NOMO-1 treated with DMSO at 0.1 percent for 48 hours (cell line): ENCODE measurements at regions not wholly inside any gene's neighbourhood (a gene's known extent, or its start where the extent isn't known, plus 50 kb on each side); places are given as distances from the start of the nearest gene placed in this dataset.
"Not testable (repeated sequence)": the region's sequence is repeated elsewhere in the genome, so short reads cannot be mapped to it uniquely, and the experiment has no call there.

Experiments
- DNase-seq: peaks from one replicate; lab custom pipeline; 2025; ENCODE audit not compliant: unreplicated experiment; lab: John Stamatoyannopoulos, UW

- no peak for DNase-seq
Observed at GRCh38 chr10:4276151-4276550, 491.1 kb upstream of the KLF6 start.

DNA sequence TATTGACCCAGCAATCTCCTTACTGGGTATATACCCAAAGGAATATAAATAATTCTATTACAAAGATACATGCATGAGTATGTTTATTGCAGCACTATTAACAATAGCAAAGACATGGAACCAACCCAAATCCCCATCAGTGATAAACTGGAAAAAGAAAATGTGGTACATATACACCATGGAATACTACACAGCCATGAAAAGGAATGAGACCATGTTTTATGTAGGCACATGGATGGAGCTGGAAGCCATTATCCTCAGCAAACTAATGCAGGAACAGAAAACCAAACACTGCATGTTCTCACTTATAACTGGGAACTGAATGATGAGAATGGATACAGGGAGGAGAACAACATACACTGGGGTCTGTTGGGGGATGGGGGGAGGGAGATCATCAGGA lies 489.7 kb upstream of the KLF6 start:
- not testable (repeated sequence) for DNase-seq

GRCh38 chr10:4271193-4271592 lies 486.2 kb upstream of the KLF6 start:
- DNase-seq: no peak

DNA sequence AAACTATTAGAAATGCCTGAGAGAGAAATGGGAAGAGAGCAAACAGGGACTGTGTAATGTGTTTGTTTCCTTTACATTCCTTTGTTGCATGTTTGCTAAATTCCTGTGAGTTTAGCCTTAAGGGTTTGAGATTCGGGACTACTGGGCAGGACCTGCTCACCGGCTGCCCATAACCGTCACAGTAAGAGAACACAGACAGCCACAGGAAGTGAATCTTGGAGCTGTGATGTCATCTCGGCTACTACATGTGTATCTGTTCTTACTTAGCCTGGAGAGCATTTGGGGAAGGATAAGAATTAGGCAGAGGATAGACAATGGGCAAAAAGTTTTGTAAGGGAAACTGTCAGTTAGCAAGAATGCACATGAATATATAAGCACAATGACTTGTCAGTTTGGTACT lies 485.1 kb upstream of the KLF6 start:
- peak; percentile 66 for DNase-seq

- not testable (repeated sequence) for DNase-seq
Observed at GRCh38 chr10:4268490-4268889, 483.5 kb upstream of the KLF6 start.

- no peak for DNase-seq
Observed at GRCh38 chr10:4267086-4267773, 482.2 kb upstream of the KLF6 start.

GRCh38 chr10:4266416-4267085 lies 481.5 kb upstream of the KLF6 start:
- peak; percentile 70 for DNase-seq

DNA sequence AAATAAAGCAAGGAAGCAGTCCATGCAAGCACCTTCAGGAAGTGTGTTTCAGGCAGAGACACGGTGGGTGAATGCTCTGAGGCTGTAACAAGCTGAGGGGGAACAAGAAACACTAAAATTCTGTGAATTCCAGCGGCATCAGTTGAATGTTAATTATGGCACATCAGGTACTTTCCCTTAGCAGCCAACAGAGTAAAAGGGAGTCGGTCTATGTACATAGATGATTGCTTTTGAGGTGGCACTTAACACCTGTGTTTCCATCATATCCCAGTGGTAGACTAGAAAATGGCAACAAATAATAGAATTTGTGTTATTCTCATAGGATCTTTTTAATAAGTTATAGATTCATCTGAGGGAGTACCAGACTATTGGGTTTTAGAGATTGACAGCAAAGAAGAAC lies 481.0 kb upstream of the KLF6 start:
- no peak for DNase-seq

GRCh38 chr10:4264209-4264865 lies 479.3 kb upstream of the KLF6 start:
- DNase-seq: no peak

- no peak for DNase-seq
Observed at GRCh38 chr10:4263601-4263921, 478.6 kb upstream of the KLF6 start.

- DNase-seq: no peak
Observed at GRCh38 chr10:4262870-4263600, 478.0 kb upstream of the KLF6 start.

DNA sequence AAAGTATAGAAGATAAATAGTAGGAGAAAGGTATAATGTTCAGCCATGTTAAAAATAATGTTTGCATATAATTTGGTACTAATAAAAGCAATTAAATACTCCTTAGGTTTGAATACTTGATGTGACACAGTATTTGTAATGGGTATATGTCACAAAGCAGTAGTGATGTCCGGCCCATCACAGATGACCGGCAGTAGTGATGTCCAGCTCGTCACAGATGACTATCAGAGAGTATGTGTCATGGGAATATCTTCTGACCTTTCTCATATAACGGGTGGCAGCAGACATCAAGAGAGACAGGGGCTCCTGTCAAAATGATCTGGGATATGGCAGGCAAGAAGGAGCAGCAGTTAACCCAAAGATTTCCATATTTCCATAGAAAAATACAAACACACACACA lies 477.4 kb upstream of the KLF6 start:
- DNase-seq: no peak

GRCh38 chr10:4260483-4261124 lies 475.6 kb upstream of the KLF6 start:
- DNase-seq: no peak

GRCh38 chr10:4257939-4258465 lies 473.0 kb upstream of the KLF6 start:
- no peak for DNase-seq

DNA sequence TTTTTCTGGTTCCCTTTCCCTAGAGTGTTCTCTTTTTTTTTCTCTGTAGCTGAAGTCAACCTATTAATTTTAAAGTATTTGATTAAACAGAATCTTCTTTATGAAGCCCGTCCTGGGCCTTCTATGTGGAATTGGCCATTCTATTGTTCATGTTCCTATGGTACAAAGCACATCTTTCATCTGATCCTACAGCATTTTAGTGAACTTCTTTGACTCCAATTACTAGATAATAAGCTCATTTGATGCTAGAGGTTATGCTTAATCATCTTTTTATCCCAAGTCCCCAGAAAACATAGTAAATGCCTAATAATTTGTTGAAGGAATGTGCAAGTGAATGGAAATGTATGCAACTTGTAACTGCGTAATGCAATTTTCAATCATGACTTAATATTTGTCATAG lies 472.0 kb upstream of the KLF6 start:
- DNase-seq: no peak

- DNase-seq: no peak
Observed at GRCh38 chr10:4255751-4256150, 470.7 kb upstream of the KLF6 start.

DNA sequence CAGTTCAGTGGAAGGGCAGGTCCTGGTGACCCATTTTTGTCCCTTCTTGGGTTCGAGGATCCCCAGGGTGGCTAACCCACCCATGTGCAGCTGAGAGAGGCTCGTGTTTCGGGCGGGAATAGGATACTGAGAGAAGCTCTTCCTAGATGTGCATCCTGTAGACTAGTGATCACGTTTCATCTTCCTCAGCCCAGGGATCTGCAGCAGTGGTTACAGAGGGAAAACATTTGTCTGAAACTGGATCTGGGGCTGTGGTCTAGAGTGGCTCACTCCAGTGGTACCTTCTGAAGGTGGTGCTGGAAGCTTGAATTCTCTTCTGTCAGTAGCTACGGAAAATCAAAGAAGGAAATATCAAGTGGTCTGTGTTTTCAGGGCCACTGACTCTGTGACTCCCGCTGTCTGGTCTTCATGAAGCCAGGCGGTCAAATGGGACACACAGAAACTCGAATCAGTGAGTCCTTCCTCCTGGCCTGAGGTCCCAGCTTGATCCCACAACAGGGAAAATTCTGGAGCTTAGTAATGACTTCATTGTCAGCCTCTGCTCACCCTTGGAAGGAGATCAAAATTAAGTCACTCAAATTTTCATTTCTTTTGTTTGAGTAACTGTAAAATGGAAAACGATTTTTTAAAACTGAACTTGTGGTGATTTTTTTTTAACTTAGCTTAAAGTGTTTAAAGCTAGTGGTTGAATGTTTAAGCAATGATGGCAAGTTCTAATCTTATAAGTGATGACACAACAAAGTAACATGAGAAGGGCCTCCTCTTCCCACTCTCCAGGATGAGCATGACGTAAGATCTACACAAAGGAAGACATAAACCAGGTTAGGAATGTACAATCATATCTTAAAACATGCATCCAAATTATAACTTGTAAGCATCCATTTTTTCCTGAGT lies 469.3 kb upstream of the KLF6 start:
- DNase-seq: no peak

GRCh38 chr10:4252701-4253100 lies 467.7 kb upstream of the KLF6 start:
- DNase-seq: no peak

DNA sequence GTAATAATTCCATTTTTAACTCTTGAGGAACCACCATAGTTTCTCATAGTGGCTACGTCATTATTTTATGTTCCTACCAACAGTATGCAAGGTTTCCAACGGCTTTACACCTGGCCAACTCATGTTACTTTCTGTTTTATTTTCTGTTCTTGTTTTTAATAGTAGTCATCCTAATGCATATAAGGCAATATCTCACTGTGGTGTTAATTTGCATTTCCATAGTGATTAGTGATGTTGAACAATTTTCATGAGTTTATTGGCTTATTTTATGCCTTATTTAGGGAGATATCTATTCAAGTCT lies 465.5 kb upstream of the KLF6 start:
- DNase-seq: no peak

DNA sequence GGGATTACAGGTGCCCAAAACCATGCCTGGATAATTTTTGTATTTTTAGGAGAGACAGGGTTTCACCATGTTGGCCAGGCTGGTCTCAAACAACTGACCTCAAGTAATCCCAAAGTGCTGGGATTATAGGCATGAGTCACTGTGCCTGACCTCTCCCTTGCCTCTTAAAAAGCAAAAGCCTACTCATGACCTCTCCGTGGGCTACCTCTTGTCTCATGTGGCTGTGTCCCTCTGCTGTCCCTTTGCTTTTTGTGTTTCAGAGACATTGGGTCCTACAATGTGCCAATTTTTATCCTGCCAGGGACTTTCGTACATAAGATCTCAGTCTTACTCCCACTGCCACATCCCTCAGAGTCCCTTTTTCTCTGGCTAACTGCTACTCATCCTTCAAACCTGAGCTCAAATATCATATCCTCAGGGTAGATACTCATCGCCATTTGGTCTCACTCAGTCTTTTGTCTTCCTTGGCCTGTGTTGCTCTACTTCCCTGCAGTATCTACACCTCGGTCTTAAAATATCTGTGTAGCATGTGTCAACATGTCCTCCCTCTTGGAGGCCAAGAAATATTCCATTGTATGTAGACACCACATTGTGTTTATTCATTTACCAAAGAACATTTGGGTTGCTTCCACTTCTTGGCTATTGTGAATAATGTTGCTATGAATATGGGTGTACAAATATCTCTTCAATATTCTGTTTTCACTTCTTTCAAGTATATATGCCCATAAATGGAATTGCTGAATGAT lies 465.0 kb upstream of the KLF6 start:
- no peak for DNase-seq
